IPS-18c (cell line): ENCODE measurements at regions not wholly inside any gene's neighbourhood (a gene's known extent, or its start where the extent isn't known, plus 50 kb on each side); places are given as distances from the start of the nearest gene placed in this dataset.

Experiments
- H3K4me3 ChIP-seq: 2 replicates; pipeline ENCODE4 v1.7.0; 2013; ENCODE audit warnings: low read depth, mild to moderate bottlenecking, low read length, moderate library complexity; ENCODE audit not compliant: insufficient read depth
- H3K9me3 ChIP-seq: one replicate; pipeline ENCODE4 v1.6.1; 2013; ENCODE audit warnings: mild to moderate bottlenecking, low read length, moderate library complexity; ENCODE audit not compliant: control insufficient read depth, insufficient read depth

DNA sequence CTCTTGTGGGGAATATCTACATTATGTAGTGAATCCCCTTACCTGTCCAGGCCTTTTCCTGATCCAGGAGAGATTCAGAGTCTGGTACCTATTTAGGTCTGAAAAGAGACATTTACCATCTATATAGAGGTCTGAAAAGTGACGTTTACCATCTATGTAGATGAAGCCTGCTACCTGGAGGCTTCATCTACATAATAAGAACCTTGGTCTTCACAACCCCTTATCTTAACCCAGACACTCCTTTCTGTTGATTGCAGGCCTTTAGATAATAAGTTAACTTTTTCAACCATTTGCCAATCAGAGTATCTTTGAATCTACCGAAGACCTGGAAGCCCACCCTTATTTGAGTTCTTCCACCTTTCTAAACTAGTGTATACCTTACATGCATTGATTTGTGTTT, 113.0 kb upstream of the DMRT1 start:
- Histone ChIP-seq H3K9me3 (no peaks in the 10 kb centered on the region), H3K4me3 (no peak overlapping the region)

DNA sequence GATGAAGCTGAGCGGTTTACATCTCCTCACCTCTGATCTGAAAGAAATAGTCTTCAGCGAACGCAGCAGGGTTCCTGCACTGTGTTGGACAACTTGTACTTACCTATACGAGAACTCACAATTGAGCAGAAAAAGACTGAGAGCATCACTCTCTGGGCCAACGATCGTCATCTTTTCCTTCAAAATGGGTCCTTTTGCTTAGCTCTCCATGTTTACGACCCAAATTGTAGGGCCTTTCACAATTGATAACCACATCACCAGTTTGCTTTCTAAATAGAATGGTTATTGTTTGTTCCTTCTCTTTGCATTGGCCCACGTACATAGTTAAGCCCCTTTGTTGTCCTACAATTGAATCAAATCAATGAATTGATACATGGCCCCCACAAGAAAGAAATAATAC, 110.0 kb upstream of the DMRT1 start:
- Histone ChIP-seq H3K4me3 (no peak overlapping the region), H3K9me3 (no peaks in the 10 kb centered on the region)

GRCh38 chr9:734831-735511, 106.5 kb upstream of the DMRT1 start:
- no peak overlapping the region for H3K4me3 ChIP-seq
- H3K9me3 ChIP-seq = no peaks in the 10 kb centered on the region

DNA sequence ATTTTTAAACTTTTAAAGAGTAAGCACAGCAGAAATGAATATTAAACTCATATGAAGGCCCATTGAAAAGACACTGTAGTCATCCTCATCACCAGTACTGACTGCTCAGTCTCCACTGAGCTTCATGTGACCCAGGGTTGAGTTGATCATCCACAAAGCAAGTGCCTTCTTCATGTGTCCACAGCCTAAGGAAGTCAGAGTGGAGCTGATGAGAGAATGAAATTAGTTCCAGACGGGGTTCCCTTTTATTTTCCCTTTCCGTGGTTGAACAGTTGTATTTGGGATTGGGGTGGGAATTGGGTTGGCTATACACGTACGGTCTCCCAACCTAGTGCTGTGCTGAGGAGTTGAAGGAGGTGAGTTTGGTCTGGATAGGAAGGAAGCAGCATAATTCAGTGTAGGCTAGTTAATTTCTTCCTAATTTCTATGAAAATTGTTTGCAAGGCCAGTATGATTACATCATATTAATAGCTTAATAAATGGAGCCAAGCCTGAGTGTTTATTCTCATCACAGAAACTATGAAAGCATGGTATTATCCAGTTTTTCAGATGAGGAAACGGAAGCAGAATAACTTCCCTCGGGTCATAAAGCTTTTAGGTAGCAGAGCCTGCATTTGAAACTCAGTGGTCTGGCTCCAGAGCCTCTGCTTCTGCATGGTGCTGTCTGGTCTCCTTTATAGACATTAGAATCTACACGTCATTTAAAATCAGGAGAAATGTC, 103.9 kb upstream of the DMRT1 start:
- H3K4me3 ChIP-seq = no peak overlapping the region
- no peaks in the 10 kb centered on the region for H3K9me3 ChIP-seq

DNA sequence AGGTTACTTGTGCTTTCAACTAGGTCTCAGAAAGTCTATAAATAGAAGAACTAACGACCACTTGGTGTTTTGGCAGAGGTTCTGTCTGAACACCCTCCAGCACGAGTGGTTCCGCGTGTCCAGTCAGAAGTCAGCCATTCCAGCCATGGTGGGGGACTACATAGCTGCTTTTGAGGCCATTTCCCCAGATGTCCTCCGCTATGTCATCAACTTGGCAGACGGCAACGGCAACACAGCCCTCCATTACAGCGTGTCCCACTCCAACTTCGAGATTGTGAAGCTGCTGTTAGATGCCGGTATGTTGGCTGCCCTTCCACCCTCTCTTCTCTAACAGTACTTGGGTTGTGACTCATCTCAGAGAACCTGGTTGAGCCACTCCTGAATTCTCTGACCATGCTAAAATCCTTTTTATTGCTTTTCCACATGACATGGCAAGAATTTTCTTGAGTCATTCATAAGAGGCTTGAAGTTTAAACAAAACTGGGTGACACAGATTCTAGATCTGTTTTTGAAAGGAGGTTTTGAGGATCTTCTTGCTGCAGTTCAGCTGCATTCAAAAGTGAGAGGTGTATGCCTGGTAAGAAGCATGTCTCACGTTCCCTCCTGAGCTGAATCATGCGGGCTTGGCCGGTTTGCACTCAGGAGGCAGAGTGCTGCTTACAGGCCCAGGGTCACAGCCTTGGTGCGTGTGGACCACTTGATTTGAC, 103.1 kb upstream of the DMRT1 start:
- Histone ChIP-seq H3K9me3 (no peaks in the 10 kb centered on the region), H3K4me3 (no peak overlapping the region)

DNA sequence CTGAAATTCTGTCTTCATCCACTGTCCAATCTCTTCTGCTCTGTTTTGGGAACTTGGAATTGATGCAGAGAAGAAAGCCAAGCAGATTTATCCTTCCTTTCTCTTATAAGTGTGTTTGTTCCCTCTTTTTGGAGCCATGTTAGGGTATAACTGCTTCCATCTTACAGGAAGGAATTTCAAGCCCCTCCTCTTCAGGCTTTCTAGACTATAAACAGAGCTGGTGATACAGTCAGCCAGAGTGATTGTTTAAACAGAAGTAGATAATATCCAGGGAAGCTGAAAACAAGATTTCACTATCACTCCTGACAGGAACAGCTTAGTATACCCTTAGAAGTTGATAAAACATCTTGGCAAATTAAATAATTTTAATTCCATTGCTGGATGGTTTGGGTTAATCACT, 102.1 kb upstream of the DMRT1 start:
- Histone ChIP-seq H3K4me3 (no peak overlapping the region), H3K9me3 (no peaks in the 10 kb centered on the region)

DNA sequence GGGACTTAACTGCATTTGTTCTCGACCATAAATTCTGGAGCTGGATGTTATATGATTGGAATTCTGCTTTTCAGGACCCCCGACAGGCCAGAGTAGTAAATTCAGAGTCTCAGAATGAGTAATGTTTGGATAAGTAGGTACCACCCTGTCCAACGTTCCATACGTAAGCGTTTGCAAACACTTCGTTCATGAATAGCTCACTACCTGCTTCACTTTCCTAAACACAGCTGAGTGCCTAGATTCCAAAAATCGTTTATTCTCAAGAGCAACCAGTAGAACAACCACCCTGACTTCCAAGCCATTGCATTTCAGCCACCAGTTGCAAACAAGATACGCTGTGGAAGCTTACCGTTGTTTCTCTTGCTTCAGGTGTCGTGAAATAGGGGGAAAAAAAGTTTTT, 101.3 kb upstream of the DMRT1 start:
- Histone ChIP-seq H3K4me3 (no peak overlapping the region), H3K9me3 (no peaks in the 10 kb centered on the region)

GRCh38 chr9:742104-742503, 99.4 kb upstream of the DMRT1 start:
- Histone ChIP-seq H3K4me3 (no peak overlapping the region), H3K9me3 (no peaks in the 10 kb centered on the region)

DNA sequence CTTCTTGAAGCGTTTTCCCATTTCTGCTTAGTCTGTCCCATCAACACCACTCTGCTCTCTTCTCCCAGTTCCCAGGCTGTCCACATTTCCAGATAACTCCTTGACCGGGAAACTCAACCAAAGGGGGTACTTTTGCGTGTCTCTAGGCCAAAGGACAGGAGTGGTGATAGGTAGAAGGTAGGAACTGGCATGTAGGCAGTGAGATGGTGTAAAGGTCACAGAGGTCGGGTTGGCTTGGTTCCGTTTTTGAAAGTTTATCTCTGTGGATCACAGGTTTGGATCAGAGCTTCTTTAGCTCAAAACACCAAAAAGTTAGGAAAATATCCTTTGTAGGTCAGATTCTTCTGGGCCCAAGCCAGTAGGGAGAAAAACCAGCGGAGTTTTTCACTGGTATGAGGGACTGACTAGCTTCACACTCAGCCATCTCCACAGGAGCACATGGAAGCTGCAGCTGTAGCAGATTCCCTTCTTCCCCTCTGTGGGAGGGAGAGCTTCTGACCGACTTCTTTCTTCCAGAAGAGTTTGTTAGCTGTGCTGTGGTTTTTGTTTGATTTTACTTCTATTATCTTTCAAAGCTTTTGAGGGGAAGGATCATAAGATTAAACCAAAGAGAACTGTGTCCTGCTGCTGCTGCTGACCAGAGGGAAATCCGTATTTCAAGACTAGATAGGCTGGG, 98.4 kb upstream of the DMRT1 start:
- Histone ChIP-seq H3K4me3 (no peak overlapping the region), H3K9me3 (no peaks in the 10 kb centered on the region)

- Histone ChIP-seq H3K4me3 (no peak overlapping the region), H3K9me3 (no peaks in the 10 kb centered on the region)
These were observed 97.3 kb upstream of the DMRT1 start for GRCh38 chr9:744046-744712.

- no peak overlapping the region for H3K4me3 ChIP-seq
- H3K9me3 ChIP-seq = peaks cover 2% of the 10 kb centered on the region
These were observed 96.6 kb upstream of the DMRT1 start for GRCh38 chr9:744790-745484.

DNA sequence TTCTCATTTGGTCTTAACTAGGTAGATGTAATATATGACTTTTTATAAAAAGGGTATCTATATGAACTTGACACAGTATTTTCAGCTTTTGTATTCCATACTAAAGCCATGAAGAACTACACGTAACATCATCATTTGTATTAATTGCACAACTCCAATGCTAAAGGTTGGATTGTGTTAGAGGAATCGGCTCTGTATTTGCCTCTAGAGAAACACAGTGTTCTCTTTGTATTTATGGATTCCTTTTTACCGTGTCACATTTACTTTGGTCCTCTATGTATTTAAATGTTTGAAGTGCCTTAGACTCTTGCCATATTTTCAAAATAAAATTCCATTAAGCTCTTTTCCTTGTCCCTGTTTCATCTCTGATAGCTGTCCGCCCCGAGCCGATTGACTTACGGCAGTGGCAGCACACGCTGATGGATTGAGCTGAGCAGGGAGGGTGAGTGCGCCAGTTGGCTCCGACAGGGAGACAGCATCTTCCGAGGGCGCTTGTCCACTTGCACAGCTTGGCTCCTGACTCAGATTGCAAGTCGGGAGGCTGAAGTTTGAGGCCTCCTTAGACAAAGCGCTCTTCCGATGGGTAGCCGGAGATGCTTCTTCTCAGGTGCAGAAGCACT, 95.6 kb upstream of the DMRT1 start:
- Histone ChIP-seq H3K4me3 (no peak overlapping the region), H3K9me3 (peaks cover 2% of the 10 kb centered on the region)

- H3K4me3 ChIP-seq = no peak overlapping the region
- peaks cover 2% of the 10 kb centered on the region for H3K9me3 ChIP-seq
These were observed 94.6 kb upstream of the DMRT1 start for GRCh38 chr9:746661-747434.

GRCh38 chr9:747567-747966, 93.9 kb upstream of the DMRT1 start:
- no peak overlapping the region for H3K4me3 ChIP-seq
- H3K9me3 ChIP-seq = peaks cover 2% of the 10 kb centered on the region

DNA sequence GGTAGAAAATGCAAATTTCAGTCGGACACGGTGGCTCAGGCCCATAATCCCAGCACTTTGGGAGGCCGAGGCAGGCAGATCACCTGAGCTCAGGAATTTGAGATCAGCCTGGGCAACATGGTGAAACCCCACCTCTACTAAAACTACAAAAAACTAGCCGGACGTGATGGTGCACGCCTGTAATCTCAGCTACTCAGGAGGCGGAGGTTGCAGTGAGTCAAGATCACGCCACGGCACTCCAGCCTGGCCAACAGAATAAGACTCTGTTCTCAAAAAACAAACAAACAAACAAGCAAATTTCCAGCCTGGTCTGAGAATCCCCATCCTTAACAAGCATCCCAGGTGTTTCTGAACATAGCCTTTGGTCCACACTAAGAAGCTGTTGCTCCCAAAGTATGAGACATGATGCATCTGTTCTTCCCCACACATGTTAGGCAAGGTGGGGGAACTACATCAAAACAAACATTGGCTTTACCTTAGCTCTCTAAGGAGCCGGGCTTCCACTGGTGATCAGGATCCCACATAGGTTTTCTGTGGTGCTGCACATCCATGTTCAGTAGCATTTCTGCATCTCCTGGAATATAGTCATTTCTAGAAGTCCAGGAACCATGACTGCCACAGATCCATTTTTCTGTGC, 92.5 kb upstream of the DMRT1 start:
- Histone ChIP-seq H3K4me3 (no peak overlapping the region), H3K9me3 (peaks cover 2% of the 10 kb centered on the region)
